SHP77 treated with DMSO at 0.1 percent for 48 hours (cell line): ENCODE measurements at regions not wholly inside any gene's neighbourhood (a gene's known extent, or its start where the extent isn't known, plus 50 kb on each side); places are given as distances from the start of the nearest gene placed in this dataset.

ENCODE experiments used
- DNase-seq: peaks from one replicate; lab custom pipeline; 2025; lab: John Stamatoyannopoulos, UW

- DNase-seq, result no peak
Observed at GRCh38 chr11:127066401-127067090, 66.0 kb upstream of the KIRREL3 start.

- no peak for DNase-seq
Observed at GRCh38 chr11:127063241-127063640, 62.7 kb upstream of the KIRREL3 start.

- no peak for DNase-seq
Observed at GRCh38 chr11:127061947-127062346, 61.4 kb upstream of the KIRREL3 start.

GRCh38 chr11:127059750-127060149, 59.2 kb upstream of the KIRREL3 start:
- no peak for DNase-seq

GRCh38 chr11:127059286-127059685, 58.7 kb upstream of the KIRREL3 start:
- DNase-seq, result no peak

- DNase-seq, result no peak
Observed at GRCh38 chr11:127058524-127058923, 58.0 kb upstream of the KIRREL3 start.

GRCh38 chr11:127057126-127057525, 56.6 kb upstream of the KIRREL3 start:
- DNase-seq, result no peak

- no peak for DNase-seq
Observed at GRCh38 chr11:127056338-127056971, 55.9 kb upstream of the KIRREL3 start.

GRCh38 chr11:127055236-127055635, 54.7 kb upstream of the KIRREL3 start:
- no peak for DNase-seq

GRCh38 chr11:127054153-127054552, 53.6 kb upstream of the KIRREL3 start:
- no peak for DNase-seq

GRCh38 chr11:127052404-127052803, 51.8 kb upstream of the KIRREL3 start:
- no peak for DNase-seq
